ENCODE measurements at regions not wholly inside any gene's neighbourhood (a gene's known extent, or its start where the extent isn't known, plus 50 kb on each side); places are given as distances from the start of the nearest gene placed in this dataset.
"Not testable (repeated sequence)": the region's sequence is repeated elsewhere in the genome, so short reads cannot be mapped to it uniquely, and the experiment has no call there.

DNA sequence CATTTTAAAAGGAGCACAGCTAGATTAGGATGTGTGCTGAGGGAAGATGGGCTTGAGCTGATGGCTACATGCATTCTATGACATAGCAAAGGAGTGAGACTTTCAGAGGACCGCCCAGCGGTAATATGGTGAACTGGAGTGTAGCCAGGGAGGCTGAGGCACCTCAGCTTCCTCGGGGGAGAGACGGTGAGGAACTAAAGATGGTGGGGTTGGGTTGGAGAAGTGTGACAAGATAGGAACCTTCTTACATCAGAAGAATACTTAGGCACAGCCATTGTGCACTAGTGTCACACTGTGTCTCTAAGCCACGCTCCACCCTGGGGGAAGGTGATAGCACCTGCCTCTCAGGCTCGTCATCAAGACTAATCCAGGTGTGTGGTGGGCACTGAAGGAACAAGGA is 118.0 kb upstream of the IRX2 start:
- Histone ChIP-seq H3K4me1 (replicated peaks) (no peaks in the 10 kb centered on the region), H3K9me3 (replicated peaks) (peaks cover 56% of the 10 kb centered on the region), H3K4me3 (no peak overlapping the region), H3K27ac (no peak overlapping the region), H3K27me3 (replicated peaks) (no peaks in the 10 kb centered on the region), H3K36me3 (no peaks in the 10 kb centered on the region)
- peak in 1 of 2 experiments; percentile 16 for DNase-seq (ENCODE audit: low read depth in 1 of 2, low spot score in 2 of 2)

DNA sequence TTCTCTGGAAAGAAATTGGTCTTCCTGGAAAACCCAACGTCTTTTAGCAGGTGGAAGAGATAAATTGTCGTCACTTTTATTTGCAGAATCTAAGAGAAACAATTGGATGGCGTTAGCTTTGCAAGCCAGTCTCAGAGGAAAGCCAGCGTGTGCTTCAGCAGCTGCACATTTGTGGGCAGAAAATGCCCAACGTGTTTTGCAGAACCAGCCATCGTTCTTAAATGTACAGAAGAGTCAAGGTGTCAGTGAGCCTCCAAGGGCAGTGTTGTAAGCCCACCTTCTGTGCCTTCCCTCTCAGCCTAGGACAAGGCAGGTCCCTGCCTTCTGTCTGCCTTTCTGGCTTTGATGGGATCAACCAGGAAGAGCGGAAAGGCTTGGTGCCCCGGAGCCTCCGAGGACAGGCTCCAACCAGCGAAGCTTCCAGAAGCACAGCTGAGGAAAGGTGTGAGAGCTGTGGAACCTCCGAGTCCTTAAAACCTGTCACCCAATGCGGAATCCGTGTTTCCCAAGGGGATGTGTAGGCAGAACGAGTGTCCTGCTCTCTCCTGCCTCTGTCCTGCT is 116.0 kb upstream of the IRX2 start:
- H3K4me1 ChIP-seq (replicated peaks): no peaks in the 10 kb centered on the region
- no peak overlapping the region for H3K27ac ChIP-seq
- peaks cover 48% of the 10 kb centered on the region for H3K9me3 ChIP-seq (replicated peaks)
- peak in 1 of 2 experiments; percentile 22 for DNase-seq (ENCODE audit: low read depth in 1 of 2, low spot score in 2 of 2)
- no peaks in the 10 kb centered on the region for H3K27me3 ChIP-seq (replicated peaks)
- H3K4me3 ChIP-seq: no peak overlapping the region
- H3K36me3 ChIP-seq: no peaks in the 10 kb centered on the region

GRCh38 chr5:2866662-2867372 is 115.3 kb upstream of the IRX2 start:
- Histone ChIP-seq H3K4me1 (replicated peaks) (no peaks in the 10 kb centered on the region), H3K36me3 (no peaks in the 10 kb centered on the region), H3K27me3 (replicated peaks) (no peaks in the 10 kb centered on the region), H3K9me3 (replicated peaks) (peaks cover 48% of the 10 kb centered on the region), H3K4me3 (no peak overlapping the region), H3K27ac (no peak overlapping the region)
- DNase-seq (ENCODE audit: low read depth in 1 of 2, low spot score in 2 of 2): peak in 1 of 2 experiments; percentile 37

GRCh38 chr5:2865856-2866255 is 114.4 kb upstream of the IRX2 start:
- no peaks in the 10 kb centered on the region for H3K4me1 ChIP-seq (replicated peaks)
- H3K36me3 ChIP-seq: no peaks in the 10 kb centered on the region
- H3K27ac ChIP-seq: no peak overlapping the region
- no peak overlapping the region for H3K4me3 ChIP-seq
- peaks cover 43% of the 10 kb centered on the region for H3K9me3 ChIP-seq (replicated peaks)
- H3K27me3 ChIP-seq (replicated peaks): no peaks in the 10 kb centered on the region
- no peak for DNase-seq (ENCODE audit: low read depth in 1 of 2, low spot score in 2 of 2)

DNA sequence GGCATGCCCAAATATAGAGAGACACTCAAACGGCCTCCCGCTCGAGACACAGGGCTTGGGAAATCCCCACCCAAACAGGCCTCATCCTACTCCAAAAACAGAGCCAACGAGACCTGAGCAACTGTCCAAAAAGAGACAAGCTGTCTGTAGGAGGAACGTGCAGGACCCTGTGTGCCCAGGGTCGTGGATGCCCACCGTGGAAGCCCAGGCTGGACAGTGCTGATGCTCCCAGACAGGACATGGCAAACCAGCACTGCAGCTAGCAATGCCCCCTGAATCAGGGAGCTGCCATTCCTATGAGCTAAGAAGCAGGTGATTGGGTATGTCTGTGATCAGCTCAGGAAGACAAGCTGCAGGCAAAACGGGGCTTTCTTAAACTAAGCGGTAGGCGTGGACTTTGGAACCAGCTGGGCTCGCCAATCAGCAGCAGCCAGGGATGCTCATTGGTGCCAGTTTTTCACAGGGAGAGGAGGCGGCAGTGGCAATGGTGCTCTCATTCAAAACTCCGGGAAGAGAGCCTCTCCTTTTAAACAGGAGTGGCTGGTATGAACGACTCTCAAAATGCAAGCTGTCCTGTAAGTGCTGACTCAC is 113.1 kb upstream of the IRX2 start:
- H3K4me3 ChIP-seq: no peak overlapping the region
- H3K27ac ChIP-seq: no peak overlapping the region
- H3K4me1 ChIP-seq (replicated peaks): no peaks in the 10 kb centered on the region
- peaks cover 43% of the 10 kb centered on the region for H3K9me3 ChIP-seq (replicated peaks)
- no peaks in the 10 kb centered on the region for H3K27me3 ChIP-seq (replicated peaks)
- no peaks in the 10 kb centered on the region for H3K36me3 ChIP-seq
- DNase-seq (ENCODE audit: low read depth in 1 of 2, low spot score in 2 of 2): peak in 1 of 2 experiments; percentile 33

DNA sequence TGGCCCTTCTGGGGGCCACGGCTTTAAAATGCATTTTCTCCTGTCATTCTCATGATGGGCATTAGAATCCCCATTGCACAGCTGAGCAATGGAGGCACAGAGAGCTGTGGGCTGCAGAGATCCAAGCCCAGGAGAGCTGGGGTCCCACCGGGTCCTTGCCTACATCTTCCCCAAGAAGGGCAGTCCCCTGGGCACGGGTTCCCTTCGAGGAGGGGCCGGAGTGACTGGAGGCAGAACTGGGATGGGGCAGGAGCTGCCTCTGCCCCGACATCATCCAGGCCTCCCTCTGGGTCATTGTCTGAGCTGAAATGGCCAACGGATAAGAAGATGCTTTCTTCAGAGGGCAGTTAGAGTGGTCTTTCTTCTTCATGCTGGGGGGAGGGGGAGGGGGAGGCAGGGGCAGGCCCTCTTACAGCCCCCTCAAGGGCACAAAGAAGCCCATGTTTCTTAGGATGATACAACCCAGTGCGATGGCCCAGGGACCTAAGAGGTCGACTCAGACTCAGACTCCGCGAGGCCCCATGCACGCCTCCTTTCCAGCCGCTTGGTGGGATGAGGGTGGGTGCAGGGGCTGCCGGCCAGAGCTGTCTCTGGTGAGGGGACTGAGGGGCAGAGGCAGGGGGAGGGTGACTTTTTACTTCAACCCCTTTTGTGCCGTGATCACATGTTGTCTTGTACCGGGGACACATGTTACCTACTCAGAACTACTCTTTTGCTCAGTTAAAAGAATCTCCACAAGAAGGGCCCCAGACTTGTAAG is 112.4 kb upstream of the IRX2 start:
- H3K4me1 ChIP-seq (replicated peaks): no peaks in the 10 kb centered on the region
- H3K27ac ChIP-seq: no peak overlapping the region
- no peaks in the 10 kb centered on the region for H3K36me3 ChIP-seq
- no peak overlapping the region for H3K4me3 ChIP-seq
- peak in 1 of 2 experiments; percentile 42 for DNase-seq (ENCODE audit: low read depth in 1 of 2, low spot score in 2 of 2)
- peaks cover 41% of the 10 kb centered on the region for H3K9me3 ChIP-seq (replicated peaks)
- H3K27me3 ChIP-seq (replicated peaks): no peaks in the 10 kb centered on the region

DNA sequence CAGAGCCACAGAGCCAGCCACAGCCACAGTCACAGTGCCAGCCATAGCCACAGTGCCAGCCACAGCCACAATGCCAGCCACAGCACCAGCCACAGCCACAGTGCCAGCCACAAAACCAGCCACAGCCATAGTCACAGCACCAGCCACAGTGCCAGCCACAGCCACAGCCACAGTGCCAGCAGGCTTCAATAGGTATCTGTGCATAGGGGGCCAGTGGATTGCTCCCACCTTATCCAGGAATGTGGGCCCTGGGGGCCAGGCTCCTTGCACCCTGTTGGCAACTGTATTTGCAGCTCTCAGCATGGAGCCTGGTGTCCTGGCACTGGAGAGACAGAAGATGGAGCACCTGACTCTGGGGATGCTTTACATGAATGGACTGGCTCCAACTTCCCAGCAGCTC is 111.7 kb upstream of the IRX2 start:
- DNase-seq (ENCODE audit: low read depth in 1 of 2, low spot score in 2 of 2): no peak
- H3K36me3 ChIP-seq: no peaks in the 10 kb centered on the region
- no peaks in the 10 kb centered on the region for H3K27me3 ChIP-seq (replicated peaks)
- H3K4me3 ChIP-seq: no peak overlapping the region
- peaks cover 37% of the 10 kb centered on the region for H3K9me3 ChIP-seq (replicated peaks)
- no peaks in the 10 kb centered on the region for H3K4me1 ChIP-seq (replicated peaks)
- no peak overlapping the region for H3K27ac ChIP-seq

DNA sequence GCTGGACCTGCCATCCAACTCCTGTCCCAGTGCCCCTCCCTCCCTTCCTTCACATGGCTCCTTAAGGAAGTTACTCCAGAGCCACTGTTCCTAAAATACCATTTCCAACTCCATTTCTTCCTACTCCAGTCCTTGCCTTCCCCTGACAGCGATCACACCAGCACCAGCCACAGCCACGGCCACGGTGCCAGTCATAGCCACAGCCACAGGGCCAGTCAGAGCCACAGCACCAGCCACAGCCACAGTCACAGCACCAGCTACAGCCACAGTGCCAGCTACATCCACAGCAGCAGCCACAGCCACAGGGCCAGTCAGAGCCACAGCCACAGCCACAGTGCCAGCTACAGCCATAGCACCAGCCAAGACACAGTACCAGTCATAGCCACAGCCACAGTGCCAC is 110.7 kb upstream of the IRX2 start:
- not testable (repeated sequence) for H3K27me3 ChIP-seq (replicated peaks); H3K4me1 ChIP-seq (replicated peaks)
- DNase-seq (ENCODE audit: low read depth in 1 of 2, low spot score in 2 of 2): peak in 1 of 2 experiments; percentile 26

DNA sequence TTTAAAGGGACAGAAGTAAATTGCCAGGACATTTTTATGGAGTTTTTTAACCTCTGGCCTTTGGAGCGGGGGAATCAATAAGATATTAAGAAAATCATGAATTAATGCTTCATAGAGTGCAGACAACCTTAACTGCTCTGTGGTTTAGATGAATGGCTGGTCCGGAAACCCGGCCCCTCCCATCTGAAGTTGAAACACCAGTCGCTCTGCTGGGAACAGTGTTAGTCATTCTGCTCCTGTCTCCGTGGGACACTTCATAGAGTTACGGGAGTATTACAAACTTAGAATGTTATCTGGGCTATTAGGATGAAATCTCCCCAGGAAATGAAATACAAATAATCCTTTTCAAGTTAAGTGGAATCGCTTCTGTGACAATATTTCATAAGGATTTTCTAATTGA is 110.1 kb upstream of the IRX2 start:
- H3K27ac ChIP-seq: no peak overlapping the region
- no peaks in the 10 kb centered on the region for H3K27me3 ChIP-seq (replicated peaks)
- H3K4me1 ChIP-seq (replicated peaks): no peaks in the 10 kb centered on the region
- H3K4me3 ChIP-seq: no peak overlapping the region
- H3K36me3 ChIP-seq: no peaks in the 10 kb centered on the region
- peaks cover 23% of the 10 kb centered on the region for H3K9me3 ChIP-seq (replicated peaks)
- DNase-seq (ENCODE audit: low read depth in 1 of 2, low spot score in 2 of 2): no peak

More for the DNA sequence above, 110.7 kb upstream of the IRX2 start:
- not testable (repeated sequence) for H3K36me3 ChIP-seq, H3K27ac ChIP-seq, H3K4me3 ChIP-seq
- peaks cover 28% of the 10 kb centered on the region for H3K9me3 ChIP-seq (replicated peaks)

DNA sequence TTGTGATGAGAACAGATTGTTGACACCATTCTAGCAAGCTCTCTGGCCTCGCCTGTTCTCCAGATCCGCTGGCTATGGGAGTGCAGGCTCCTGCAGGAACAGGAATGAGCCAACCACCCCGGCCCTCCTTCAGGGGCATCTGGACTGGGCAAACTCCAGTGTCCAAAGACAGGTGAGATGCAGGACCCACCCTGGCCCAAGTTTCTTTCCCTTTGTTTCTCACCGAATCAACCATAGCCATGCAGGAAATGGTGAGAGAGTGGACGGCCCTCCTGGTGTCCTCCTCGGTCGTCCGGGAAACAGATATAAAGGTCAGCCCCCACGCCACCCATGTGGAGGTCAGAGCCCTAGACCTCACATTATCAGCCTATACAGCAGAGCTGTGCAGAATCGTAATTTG is 108.6 kb upstream of the IRX2 start:
- Histone ChIP-seq H3K36me3 (no peaks in the 10 kb centered on the region), H3K4me1 (replicated peaks) (no peaks in the 10 kb centered on the region), H3K9me3 (replicated peaks) (peaks cover 21% of the 10 kb centered on the region), H3K27me3 (replicated peaks) (no peaks in the 10 kb centered on the region), H3K27ac (no peak overlapping the region), H3K4me3 (no peak overlapping the region)
- DNase-seq (ENCODE audit: low read depth in 1 of 2, low spot score in 2 of 2): no peak

GRCh38 chr5:2857837-2858236 is 106.4 kb upstream of the IRX2 start:
- Histone ChIP-seq H3K4me1 (replicated peaks) (no peaks in the 10 kb centered on the region), H3K36me3 (no peaks in the 10 kb centered on the region), H3K27ac (no peak overlapping the region), H3K9me3 (replicated peaks) (peaks cover 19% of the 10 kb centered on the region), H3K27me3 (replicated peaks) (no peaks in the 10 kb centered on the region), H3K4me3 (no peak overlapping the region)
- DNase-seq (ENCODE audit: low read depth in 1 of 2, low spot score in 2 of 2): no peak

DNA sequence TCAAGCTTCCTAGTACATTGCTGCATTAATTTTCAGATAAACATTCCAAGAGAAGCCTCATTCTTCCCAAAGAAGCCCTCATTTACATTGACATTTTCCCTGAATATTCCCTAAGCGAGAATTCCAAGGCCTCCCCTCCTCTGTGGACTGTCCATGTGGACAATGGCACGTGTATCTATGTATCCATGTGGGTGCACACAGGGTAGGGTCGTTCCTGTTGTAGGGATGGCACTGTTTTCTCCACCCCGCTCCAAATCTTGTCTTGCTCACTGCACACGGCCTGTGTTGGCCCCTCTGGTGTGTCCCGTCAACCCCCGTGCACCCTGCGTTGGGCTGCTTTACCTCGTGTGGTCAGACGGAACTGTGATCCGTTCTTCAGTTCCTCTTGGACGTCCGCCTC is 104.7 kb upstream of the IRX2 start:
- H3K27me3 ChIP-seq (replicated peaks): no peaks in the 10 kb centered on the region
- no peak for DNase-seq (ENCODE audit: low read depth in 1 of 2, low spot score in 2 of 2)

DNA sequence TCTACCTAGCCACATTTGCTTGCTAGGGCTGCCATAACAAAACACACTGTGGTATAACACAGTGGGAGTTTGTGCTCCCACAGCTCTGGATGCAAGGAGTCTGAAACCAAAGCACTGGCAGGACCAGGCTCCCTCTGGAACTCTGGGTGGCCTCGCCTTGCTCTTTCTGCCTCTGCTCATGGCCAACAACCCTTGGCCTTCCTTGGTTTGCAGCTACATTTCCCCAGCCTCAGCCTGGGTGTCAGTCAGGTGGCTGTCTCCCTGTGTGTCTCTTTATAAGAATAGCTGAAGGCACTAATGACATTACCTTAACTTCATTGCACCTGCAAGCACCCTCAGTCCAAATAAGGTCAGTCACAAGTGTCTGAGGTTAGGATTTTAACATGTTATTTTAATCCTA is 101.0 kb upstream of the IRX2 start:
- DNase-seq (ENCODE audit: low read depth in 1 of 2, low spot score in 2 of 2): no peak

More for the DNA sequence above, 104.7 kb upstream of the IRX2 start:
- no peak overlapping the region for H3K4me3 ChIP-seq
- no peaks in the 10 kb centered on the region for H3K4me1 ChIP-seq (replicated peaks)
- H3K36me3 ChIP-seq: no peaks in the 10 kb centered on the region
- peaks cover 22% of the 10 kb centered on the region for H3K9me3 ChIP-seq (replicated peaks)
- no peak overlapping the region for H3K27ac ChIP-seq

DNA sequence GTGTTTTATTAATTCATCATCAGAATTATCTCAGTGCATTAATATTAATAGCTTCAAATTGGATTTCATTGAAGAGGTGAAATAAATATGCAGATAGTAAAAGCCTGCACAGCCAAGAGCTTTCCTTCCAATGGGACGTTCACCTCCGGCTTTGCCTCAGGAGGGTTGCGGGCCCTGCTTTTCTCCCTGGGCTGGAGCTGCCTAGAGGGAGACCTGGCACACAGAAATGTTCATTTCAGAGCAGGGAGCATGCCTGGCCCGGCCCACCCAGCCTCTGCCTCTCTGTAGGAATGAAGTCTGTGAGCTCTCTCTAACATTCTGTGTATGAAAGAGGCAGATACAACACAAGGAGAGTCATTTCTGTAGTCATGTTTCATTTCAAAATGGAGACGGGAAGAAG is 100.4 kb upstream of the IRX2 start:
- H3K36me3 ChIP-seq: no peaks in the 10 kb centered on the region

More for the DNA sequence above, 101.0 kb upstream of the IRX2 start:
- Histone ChIP-seq H3K27me3 (replicated peaks) (no peaks in the 10 kb centered on the region), H3K4me3 (no peak overlapping the region), H3K27ac (no peak overlapping the region), H3K4me1 (replicated peaks) (no peaks in the 10 kb centered on the region), H3K9me3 (replicated peaks) (peaks cover 27% of the 10 kb centered on the region), H3K36me3 (no peaks in the 10 kb centered on the region)

More for the DNA sequence above, 100.4 kb upstream of the IRX2 start:
- Histone ChIP-seq H3K9me3 (replicated peaks) (peaks cover 27% of the 10 kb centered on the region), H3K27ac (no peak overlapping the region), H3K27me3 (replicated peaks) (no peaks in the 10 kb centered on the region), H3K4me3 (no peak overlapping the region), H3K4me1 (replicated peaks) (no peaks in the 10 kb centered on the region)
- DNase-seq (ENCODE audit: low read depth in 1 of 2, low spot score in 2 of 2): no peak
